Activated naive CD4-positive, alpha-beta T cell treated with anti-CD3 and anti-CD28 coated beads, Interleukin-2, amount 10 ng/mL, durations not matched to agents 7 days and 5 days (primary cell): ENCODE measurements at regions not wholly inside any gene's neighbourhood (a gene's known extent, or its start where the extent isn't known, plus 50 kb on each side); places are given as distances from the start of the nearest gene placed in this dataset.

Experiments used
- CTCF ChIA-PET: fragments of 350-600 bp; sonication (Branson Sonifier 250); formaldehyde crosslinking; loops from one replicate; lab custom pipeline; 2021; ENCODE audit warnings: antibody characterized with exemption; lab: Charles Lee
- DNase-seq: peaks from one replicate; pipeline ENCODE4 v3.0.0-alpha.2; 2020
- H3K27ac Mint-ChIP-seq: one replicate; pipeline ENCODE4 v1.8.0; 2021; ENCODE audit warnings: mild to moderate bottlenecking, moderate library complexity, mixed read lengths
- H3K27me3 Mint-ChIP-seq: one replicate; pipeline ENCODE4 v1.8.0; 2021; ENCODE audit warnings: mild to moderate bottlenecking, mixed read lengths
- H3K36me3 Mint-ChIP-seq: one replicate; pipeline ENCODE4 v1.8.0; 2021; ENCODE audit warnings: mixed read lengths
- H3K4me1 Mint-ChIP-seq: one replicate; pipeline ENCODE4 v1.8.0; 2021; ENCODE audit warnings: mixed read lengths
- H3K4me3 Mint-ChIP-seq: one replicate; pipeline ENCODE4 v1.8.0; 2021; ENCODE audit warnings: mild to moderate bottlenecking, moderate library complexity, mixed read lengths
- H3K9me3 Mint-ChIP-seq: one replicate; pipeline ENCODE4 v1.8.0; 2021; ENCODE audit warnings: mixed read lengths

- no peaks in the 10 kb centered on the region for H3K27me3 Mint-ChIP-seq
- H3K9me3 Mint-ChIP-seq = peaks cover 3% of the 10 kb centered on the region
- no peak overlapping the region for H3K27ac Mint-ChIP-seq
- CTCF ChIA-PET = no interaction called here
- DNase-seq = no peak
- no peaks in the 10 kb centered on the region for H3K36me3 Mint-ChIP-seq
- H3K4me3 Mint-ChIP-seq = no peak overlapping the region
- H3K4me1 Mint-ChIP-seq = no peaks in the 10 kb centered on the region
These were observed 372.1 kb downstream of the SOX9 start for GRCh38 chr17:72492941-72493340.

GRCh38 chr17:72494566-72494965 lies 373.7 kb downstream of the SOX9 start:
- CTCF ChIA-PET = no interaction called here
- H3K27me3 Mint-ChIP-seq = no peaks in the 10 kb centered on the region
- DNase-seq = no peak
- H3K36me3 Mint-ChIP-seq = no peaks in the 10 kb centered on the region
- no peak overlapping the region for H3K27ac Mint-ChIP-seq
- H3K9me3 Mint-ChIP-seq = peaks cover 3% of the 10 kb centered on the region
- no peak overlapping the region for H3K4me3 Mint-ChIP-seq
- H3K4me1 Mint-ChIP-seq = no peaks in the 10 kb centered on the region

GRCh38 chr17:72496461-72496860 lies 375.6 kb downstream of the SOX9 start:
- H3K9me3 Mint-ChIP-seq = peaks cover 2% of the 10 kb centered on the region
- CTCF ChIA-PET = no interaction called here

GRCh38 chr17:72497915-72498314 lies 377.1 kb downstream of the SOX9 start:
- CTCF ChIA-PET = no interaction called here
- Mint-ChIP-seq H3K27ac (no peak overlapping the region), H3K36me3 (no peaks in the 10 kb centered on the region), H3K9me3 (peaks cover 2% of the 10 kb centered on the region), H3K4me1 (no peaks in the 10 kb centered on the region), H3K4me3 (no peak overlapping the region), H3K27me3 (no peaks in the 10 kb centered on the region)
- DNase-seq = no peak

More at GRCh38 chr17:72496461-72496860, 375.6 kb downstream of the SOX9 start:
- no peak overlapping the region for H3K4me3 Mint-ChIP-seq
- no peaks in the 10 kb centered on the region for H3K36me3 Mint-ChIP-seq
- no peaks in the 10 kb centered on the region for H3K4me1 Mint-ChIP-seq
- no peak for DNase-seq
- H3K27me3 Mint-ChIP-seq = no peaks in the 10 kb centered on the region
- no peak overlapping the region for H3K27ac Mint-ChIP-seq

- Mint-ChIP-seq H3K9me3 (peaks cover 2% of the 10 kb centered on the region), H3K4me3 (no peak overlapping the region), H3K27ac (no peak overlapping the region), H3K27me3 (no peaks in the 10 kb centered on the region), H3K36me3 (no peaks in the 10 kb centered on the region), H3K4me1 (no peaks in the 10 kb centered on the region)
- CTCF ChIA-PET = no interaction called here
- no peak for DNase-seq
These were observed 377.8 kb downstream of the SOX9 start for GRCh38 chr17:72498364-72499210.

GRCh38 chr17:72501404-72502370 lies 380.9 kb downstream of the SOX9 start:
- Mint-ChIP-seq H3K36me3 (no peaks in the 10 kb centered on the region), H3K9me3 (peaks cover 5% of the 10 kb centered on the region), H3K27me3 (no peaks in the 10 kb centered on the region), H3K27ac (no peak overlapping the region), H3K4me3 (no peak overlapping the region), H3K4me1 (no peaks in the 10 kb centered on the region)
- no peak for DNase-seq
- CTCF ChIA-PET = no interaction called here

- no peak for DNase-seq
- H3K27ac Mint-ChIP-seq = no peak overlapping the region
- no peaks in the 10 kb centered on the region for H3K36me3 Mint-ChIP-seq
- H3K9me3 Mint-ChIP-seq = peaks cover 5% of the 10 kb centered on the region
- CTCF ChIA-PET = no interaction called here
- no peaks in the 10 kb centered on the region for H3K4me1 Mint-ChIP-seq
- no peak overlapping the region for H3K4me3 Mint-ChIP-seq
- H3K27me3 Mint-ChIP-seq = no peaks in the 10 kb centered on the region
These were observed 381.8 kb downstream of the SOX9 start for GRCh38 chr17:72502371-72503341.

- DNase-seq = no peak
- CTCF ChIA-PET = no interaction called here
- Mint-ChIP-seq H3K9me3 (peaks cover 5% of the 10 kb centered on the region), H3K4me1 (no peaks in the 10 kb centered on the region), H3K36me3 (no peaks in the 10 kb centered on the region), H3K4me3 (no peak overlapping the region), H3K27me3 (no peaks in the 10 kb centered on the region), H3K27ac (no peak overlapping the region)
These were observed 382.7 kb downstream of the SOX9 start for GRCh38 chr17:72503556-72503955.

- Mint-ChIP-seq H3K4me3 (no peak overlapping the region), H3K4me1 (no peaks in the 10 kb centered on the region), H3K27me3 (no peaks in the 10 kb centered on the region), H3K27ac (no peak overlapping the region), H3K36me3 (no peaks in the 10 kb centered on the region), H3K9me3 (peaks cover 5% of the 10 kb centered on the region)
- CTCF ChIA-PET = no interaction called here
- DNase-seq = no peak
These were observed 384.0 kb downstream of the SOX9 start for GRCh38 chr17:72504783-72505182.

- CTCF ChIA-PET = no interaction called here
- H3K36me3 Mint-ChIP-seq = no peaks in the 10 kb centered on the region
- H3K9me3 Mint-ChIP-seq = peaks cover 5% of the 10 kb centered on the region
- H3K27ac Mint-ChIP-seq = no peak overlapping the region
- no peak for DNase-seq
- no peaks in the 10 kb centered on the region for H3K4me1 Mint-ChIP-seq
- H3K27me3 Mint-ChIP-seq = no peaks in the 10 kb centered on the region
- no peak overlapping the region for H3K4me3 Mint-ChIP-seq
These were observed 386.0 kb downstream of the SOX9 start for GRCh38 chr17:72506773-72507172.

- H3K36me3 Mint-ChIP-seq = no peaks in the 10 kb centered on the region
- H3K4me3 Mint-ChIP-seq = no peak overlapping the region
- CTCF ChIA-PET = no interaction called here
- no peak overlapping the region for H3K27ac Mint-ChIP-seq
- DNase-seq = no peak
- no peaks in the 10 kb centered on the region for H3K4me1 Mint-ChIP-seq
- no peaks in the 10 kb centered on the region for H3K27me3 Mint-ChIP-seq
- peaks cover 5% of the 10 kb centered on the region for H3K9me3 Mint-ChIP-seq
These were observed 386.6 kb downstream of the SOX9 start for GRCh38 chr17:72507370-72507769.

- no peak overlapping the region for H3K27ac Mint-ChIP-seq
- DNase-seq = no peak
- H3K4me3 Mint-ChIP-seq = no peak overlapping the region
- H3K4me1 Mint-ChIP-seq = no peaks in the 10 kb centered on the region
- CTCF ChIA-PET = no interaction called here
- peaks cover 3% of the 10 kb centered on the region for H3K9me3 Mint-ChIP-seq
- H3K27me3 Mint-ChIP-seq = no peaks in the 10 kb centered on the region
- no peaks in the 10 kb centered on the region for H3K36me3 Mint-ChIP-seq
These were observed 389.7 kb downstream of the SOX9 start for GRCh38 chr17:72510351-72511016.

- Mint-ChIP-seq H3K4me1 (no peaks in the 10 kb centered on the region), H3K27ac (no peak overlapping the region), H3K9me3 (no peaks in the 10 kb centered on the region), H3K36me3 (no peaks in the 10 kb centered on the region), H3K27me3 (no peaks in the 10 kb centered on the region), H3K4me3 (no peak overlapping the region)
- CTCF ChIA-PET = no interaction called here
- no peak for DNase-seq
These were observed 390.4 kb downstream of the SOX9 start for GRCh38 chr17:72511242-72511641.
